Mammary epithelial cell (primary cell): ENCODE measurements at regions not wholly inside any gene's neighbourhood (a gene's known extent, or its start where the extent isn't known, plus 50 kb on each side); places are given as distances from the start of the nearest gene placed in this dataset.

Source experiments
- CTCF ChIP-seq, 2 donors: IDR thresholded peaks in 1 of 2; conservative IDR thresholded peaks in 1 of 2; 2 replicates each; pipeline ENCODE4 v1.5.1; 2011 to 2012; ENCODE audit warnings: inconsistent platforms in 2 of 2, low read length in 2 of 2, mild to moderate bottlenecking in 2 of 2, control low read depth in 1 of 2, low read depth in 1 of 2; ENCODE audit not compliant: insufficient read depth in 1 of 2; ENCODE audit errors: extremely low read depth in 1 of 2
- EZH2 ChIP-seq: IDR thresholded peaks from 2 replicates; pipeline ENCODE4 v1.6.1; 2012; ENCODE audit warnings: low read length, inconsistent platforms, borderline replicate concordance

GRCh38 chr5:101062902-101063301 is 159.8 kb upstream of the ST8SIA4 start:
- TF ChIP-seq CTCF (conservative IDR thresholded peaks at IDR 0.05 in 1 of 2, IDR thresholded peaks at IDR 0.05 in 1 of 2; ENCODE audit: extremely low read depth in 1 of 2, insufficient read depth in 1 of 2, low read depth in 1 of 2, low read length in 2 of 2) (no peak), EZH2 (no peak)
